Liver (tissue), 7 donors: ENCODE measurements at regions not wholly inside any gene's neighbourhood (a gene's known extent, or its start where the extent isn't known, plus 50 kb on each side); places are given as distances from the start of the nearest gene placed in this dataset.
A peak's percentile ranks its signal among the peaks of the same experiment; 100 is the strongest.

Experiments
- DNase-seq: peaks from one replicate; pipeline ENCODE4 v3.0.0-alpha.2; 2017; ENCODE audit warnings: low spot score
- H3K27ac ChIP-seq, 2 donors: one replicate each; pipeline ENCODE4 v1.7.0; 2013; ENCODE audit warnings: inconsistent platforms in 2 of 2, low read length in 2 of 2, control low read depth in 1 of 2, low read depth in 1 of 2, mild to moderate bottlenecking in 1 of 2
- H3K27me3 ChIP-seq, 4 donors: one replicate each; pipeline versions ENCODE4 v1.6.1 to v1.7.0; 2013; ENCODE audit warnings: low read length in 3 of 4, inconsistent platforms in 1 of 4, mild to moderate bottlenecking in 1 of 4, moderate library complexity in 1 of 4; ENCODE audit not compliant: control insufficient read depth in 4 of 4, insufficient read depth in 4 of 4
- H3K36me3 ChIP-seq, 4 donors: one replicate each; pipeline versions ENCODE4 v1.6.1 to v1.7.0; 2013; ENCODE audit warnings: low read length in 3 of 4, mild to moderate bottlenecking in 3 of 4, low read depth in 1 of 4, moderate library complexity in 1 of 4; ENCODE audit not compliant: control insufficient read depth in 4 of 4, insufficient read depth in 3 of 4
- H3K4me1 ChIP-seq, 4 donors: one replicate each; pipeline versions ENCODE4 v1.6.1 to v1.7.0; 2013; ENCODE audit warnings: low read length in 3 of 4, mild to moderate bottlenecking in 3 of 4, moderate library complexity in 1 of 4; ENCODE audit not compliant: control insufficient read depth in 4 of 4, insufficient read depth in 4 of 4
- H3K4me3 ChIP-seq, 3 donors: one replicate each; pipeline versions ENCODE4 v1.6.1 to v1.7.0; 2013; ENCODE audit warnings: low read length in 3 of 3, control low read depth in 1 of 3, low read depth in 1 of 3, mild to moderate bottlenecking in 1 of 3
- H3K9ac ChIP-seq, 2 donors: one replicate each; pipeline ENCODE4 v1.7.0; 2013; ENCODE audit warnings: low read length in 2 of 2, mild to moderate bottlenecking in 2 of 2, moderate library complexity in 2 of 2, control low read depth in 1 of 2, low read depth in 1 of 2
- H3K9me3 ChIP-seq, 4 donors: one replicate each; pipeline versions ENCODE4 v1.6.1 to v1.7.0; 2013; ENCODE audit warnings: low read length in 3 of 4; ENCODE audit not compliant: control insufficient read depth in 4 of 4
- ATF3 ChIP-seq: IDR thresholded peaks from 2 replicates; pipeline ENCODE4 v1.6.1; 2016; ENCODE audit warnings: antibody characterized with exemption
- EGR1 ChIP-seq, 2 donors: IDR thresholded peaks; 2 replicates each; pipeline ENCODE4 v1.6.1; 2016 to 2018; ENCODE audit warnings: antibody characterized with exemption in 2 of 2, low read depth in 2 of 2
- FOXA1 ChIP-seq: IDR thresholded peaks from 2 replicates; pipeline ENCODE4 v1.6.1; 2016; ENCODE audit warnings: antibody characterized with exemption
- FOXA2 ChIP-seq: IDR thresholded peaks from 2 replicates; pipeline ENCODE4 v1.6.1; 2016; ENCODE audit warnings: antibody characterized with exemption
- HNF4A ChIP-seq, 2 donors: conservative IDR thresholded peaks; 2 replicates each; pipeline ENCODE4 v1.6.1; 2016; ENCODE audit warnings: antibody characterized with exemption in 2 of 2, mild to moderate bottlenecking in 2 of 2
- HNF4G ChIP-seq: IDR thresholded peaks from 2 replicates; pipeline ENCODE4 v1.6.1; 2016; ENCODE audit warnings: antibody characterized with exemption
- MAX ChIP-seq: IDR thresholded peaks from 2 replicates; pipeline ENCODE4 v1.6.1; 2016; ENCODE audit warnings: antibody characterized with exemption
- NR2F2 ChIP-seq: IDR thresholded peaks from 2 replicates; pipeline ENCODE4 v1.6.1; 2016; ENCODE audit warnings: antibody characterized with exemption
- RAD21 ChIP-seq, 2 donors: IDR thresholded peaks; 2 replicates each; pipeline ENCODE4 v1.6.1; 2016; ENCODE audit warnings: antibody characterized with exemption in 2 of 2, mild to moderate bottlenecking in 2 of 2
- RXRA ChIP-seq, 2 donors: IDR thresholded peaks; 2 replicates each; pipeline ENCODE4 v1.6.1; 2017 to 2018; ENCODE audit warnings: antibody characterized with exemption in 2 of 2, mild to moderate bottlenecking in 1 of 2
- TAF1 ChIP-seq: conservative IDR thresholded peaks from 2 replicates; pipeline ENCODE4 v1.6.1; 2016; ENCODE audit warnings: antibody characterized with exemption, mild to moderate bottlenecking
- YY1 ChIP-seq: IDR thresholded peaks from 2 replicates; pipeline ENCODE4 v1.6.1; 2016; ENCODE audit warnings: antibody characterized with exemption, mild to moderate bottlenecking
- WGBS: extraction: QIAGEN DNeasy Blood & Tissue Kit; methylation state at CpG from one replicate; pipeline ENCODE4 v1.1.7; 2013; 5-methylcytosine and 5-hydroxymethylcytosine counted together
- TF ChIP-seq, protein P1 (sequence below): IDR thresholded peaks from 2 replicates; pipeline ENCODE4 v1.6.1; 2016; ENCODE audit warnings: antibody characterized with exemption, mild to moderate bottlenecking
- TF ChIP-seq, protein P2 (sequence below): IDR thresholded peaks from 2 replicates; pipeline ENCODE4 v1.6.1; 2016; ENCODE audit warnings: antibody characterized with exemption
- donor health status: healthy.
- donor health status: healthy.
- donor health status: healthy.
- donor health status: healthy.

- Histone ChIP-seq H3K4me1 (no peaks in the 10 kb centered on the region), H3K9ac (no peak overlapping the region), H3K27me3 (no peaks in the 10 kb centered on the region), H3K4me3 (no peak overlapping the region), H3K27ac (no peak overlapping the region), H3K9me3 (peaks cover 0 to 11% (median 2%) of the 10 kb centered on the region in 4 donors), H3K36me3 (no peaks in the 10 kb centered on the region)
- DNase-seq, result peak; percentile 4
- WGBS, result 93% methylated on average over 7 of the region's 7 CpGs
- no peak for TF ChIP-seq HNF4A (conservative IDR thresholded peaks at IDR 0.05)
- TF ChIP-seq HNF4G, result no peak
- no peak for TF ChIP-seq FOXA1
Observed at GRCh38 chr10:78889536-78890063, 179.2 kb upstream of the ZMIZ1 start.

DNA sequence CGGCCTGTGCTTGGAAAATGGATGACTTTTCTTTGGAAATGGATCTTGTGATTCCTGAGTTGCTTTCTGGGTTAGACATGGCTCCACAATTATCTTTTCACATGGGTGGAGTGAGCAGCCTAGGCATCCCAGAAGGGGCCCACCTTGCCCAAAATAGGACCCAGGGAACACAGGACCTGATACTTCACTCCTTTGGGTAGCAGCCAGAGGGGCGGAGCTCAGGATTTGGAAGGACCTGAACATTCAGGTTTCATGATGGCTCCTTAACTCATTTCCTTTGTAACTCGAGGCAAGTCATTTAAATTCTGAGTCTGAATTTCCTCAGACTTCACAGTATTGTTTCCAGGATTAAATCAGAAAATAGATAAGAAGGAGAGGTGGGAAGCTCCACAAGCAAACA lies 178.3 kb upstream of the ZMIZ1 start:
- no peak overlapping the region for H3K27ac ChIP-seq
- no peak overlapping the region for H3K9ac ChIP-seq
- 77% methylated on average over 3 of the region's 3 CpGs for WGBS
- H3K9me3 ChIP-seq, result peaks cover 0 to 11% (median 2%) of the 10 kb centered on the region in 4 donors
- no peak overlapping the region for H3K4me3 ChIP-seq
- peak; percentile 6 for DNase-seq
- no peaks in the 10 kb centered on the region for H3K36me3 ChIP-seq
- TF ChIP-seq RAD21 (IDR thresholded peaks at IDR 0.05) (no peak), RXRA (IDR thresholded peaks at IDR 0.05) (no peak), HNF4A (conservative IDR thresholded peaks at IDR 0.05) (no peak), MAX (no peak), HNF4G (no peak), FOXA1 (no peak), TAF1 (no peak), FOXA2 (no peak), YY1 (no peak), EGR1 (IDR thresholded peaks at IDR 0.05; ENCODE audit: low read depth in 2 of 2) (no peak), ATF3 (no peak), NR2F2 (no peak)
- TF ChIP-seq, protein P1, sequence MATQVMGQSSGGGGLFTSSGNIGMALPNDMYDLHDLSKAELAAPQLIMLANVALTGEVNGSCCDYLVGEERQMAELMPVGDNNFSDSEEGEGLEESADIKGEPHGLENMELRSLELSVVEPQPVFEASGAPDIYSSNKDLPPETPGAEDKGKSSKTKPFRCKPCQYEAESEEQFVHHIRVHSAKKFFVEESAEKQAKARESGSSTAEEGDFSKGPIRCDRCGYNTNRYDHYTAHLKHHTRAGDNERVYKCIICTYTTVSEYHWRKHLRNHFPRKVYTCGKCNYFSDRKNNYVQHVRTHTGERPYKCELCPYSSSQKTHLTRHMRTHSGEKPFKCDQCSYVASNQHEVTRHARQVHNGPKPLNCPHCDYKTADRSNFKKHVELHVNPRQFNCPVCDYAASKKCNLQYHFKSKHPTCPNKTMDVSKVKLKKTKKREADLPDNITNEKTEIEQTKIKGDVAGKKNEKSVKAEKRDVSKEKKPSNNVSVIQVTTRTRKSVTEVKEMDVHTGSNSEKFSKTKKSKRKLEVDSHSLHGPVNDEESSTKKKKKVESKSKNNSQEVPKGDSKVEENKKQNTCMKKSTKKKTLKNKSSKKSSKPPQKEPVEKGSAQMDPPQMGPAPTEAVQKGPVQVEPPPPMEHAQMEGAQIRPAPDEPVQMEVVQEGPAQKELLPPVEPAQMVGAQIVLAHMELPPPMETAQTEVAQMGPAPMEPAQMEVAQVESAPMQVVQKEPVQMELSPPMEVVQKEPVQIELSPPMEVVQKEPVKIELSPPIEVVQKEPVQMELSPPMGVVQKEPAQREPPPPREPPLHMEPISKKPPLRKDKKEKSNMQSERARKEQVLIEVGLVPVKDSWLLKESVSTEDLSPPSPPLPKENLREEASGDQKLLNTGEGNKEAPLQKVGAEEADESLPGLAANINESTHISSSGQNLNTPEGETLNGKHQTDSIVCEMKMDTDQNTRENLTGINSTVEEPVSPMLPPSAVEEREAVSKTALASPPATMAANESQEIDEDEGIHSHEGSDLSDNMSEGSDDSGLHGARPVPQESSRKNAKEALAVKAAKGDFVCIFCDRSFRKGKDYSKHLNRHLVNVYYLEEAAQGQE, result no peak
- TF ChIP-seq, protein P2, sequence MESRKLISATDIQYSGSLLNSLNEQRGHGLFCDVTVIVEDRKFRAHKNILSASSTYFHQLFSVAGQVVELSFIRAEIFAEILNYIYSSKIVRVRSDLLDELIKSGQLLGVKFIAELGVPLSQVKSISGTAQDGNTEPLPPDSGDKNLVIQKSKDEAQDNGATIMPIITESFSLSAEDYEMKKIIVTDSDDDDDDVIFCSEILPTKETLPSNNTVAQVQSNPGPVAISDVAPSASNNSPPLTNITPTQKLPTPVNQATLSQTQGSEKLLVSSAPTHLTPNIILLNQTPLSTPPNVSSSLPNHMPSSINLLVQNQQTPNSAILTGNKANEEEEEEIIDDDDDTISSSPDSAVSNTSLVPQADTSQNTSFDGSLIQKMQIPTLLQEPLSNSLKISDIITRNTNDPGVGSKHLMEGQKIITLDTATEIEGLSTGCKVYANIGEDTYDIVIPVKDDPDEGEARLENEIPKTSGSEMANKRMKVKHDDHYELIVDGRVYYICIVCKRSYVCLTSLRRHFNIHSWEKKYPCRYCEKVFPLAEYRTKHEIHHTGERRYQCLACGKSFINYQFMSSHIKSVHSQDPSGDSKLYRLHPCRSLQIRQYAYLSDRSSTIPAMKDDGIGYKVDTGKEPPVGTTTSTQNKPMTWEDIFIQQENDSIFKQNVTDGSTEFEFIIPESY, result no peak
- H3K27me3 ChIP-seq, result no peaks in the 10 kb centered on the region
- no peaks in the 10 kb centered on the region for H3K4me1 ChIP-seq
